Parathyroid adenoma (tissue), 2 donors: ENCODE measurements at regions not wholly inside any gene's neighbourhood (a gene's known extent, or its start where the extent isn't known, plus 50 kb on each side); places are given as distances from the start of the nearest gene placed in this dataset.

Source experiments
- H2AFZ ChIP-seq: fragments of 300-600 bp; sonication (generic); one replicate; pipeline ENCODE4 v1.7.0; 2017; ENCODE audit warnings: antibody characterized with exemption, mild to moderate bottlenecking
- H3K27ac ChIP-seq: fragments of 300-600 bp; sonication (generic); one replicate; pipeline ENCODE4 v1.7.0; 2017
- H3K27me3 ChIP-seq: fragments of 300-600 bp; sonication (generic); one replicate; pipeline ENCODE4 v1.7.0; 2017; ENCODE audit warnings: low read length; ENCODE audit not compliant: control insufficient read depth, insufficient read depth
- H3K36me3 ChIP-seq: fragments of 300-600 bp; sonication (generic); one replicate; pipeline ENCODE4 v1.7.0; 2017; ENCODE audit warnings: low read length; ENCODE audit not compliant: control insufficient read depth, insufficient read depth
- H3K4me1 ChIP-seq: fragments of 300-600 bp; sonication (generic); one replicate; pipeline ENCODE4 v1.7.0; 2017; ENCODE audit warnings: control low read depth
- H3K4me2 ChIP-seq: fragments of 300-600 bp; sonication (generic); one replicate; pipeline ENCODE4 v1.7.0; 2017; ENCODE audit warnings: low read length
- H3K4me3 ChIP-seq: fragments of 300-600 bp; sonication (generic); one replicate; pipeline ENCODE4 v1.7.0; 2017; ENCODE audit warnings: low read depth, low read length
- H3K79me2 ChIP-seq: fragments of 300-600 bp; sonication (generic); one replicate; pipeline ENCODE4 v1.7.0; 2017; ENCODE audit warnings: control low read depth
- H3K9ac ChIP-seq: fragments of 300-600 bp; sonication (generic); one replicate; pipeline ENCODE4 v1.7.0; 2017; ENCODE audit warnings: mild to moderate bottlenecking
- H3K9me3 ChIP-seq: fragments of 300-600 bp; sonication (generic); one replicate; pipeline ENCODE4 v1.7.0; 2017; ENCODE audit warnings: low read length; ENCODE audit not compliant: control insufficient read depth
- TF ChIP-seq, protein P1 (sequence below): fragments of 300-600 bp; sonication (generic); IDR thresholded peaks from one replicate; pipeline ENCODE4 v1.7.0; 2017; ENCODE audit warnings: antibody characterized with exemption, mild to moderate bottlenecking
- donor health status: primary hyperparathyroidism.

DNA sequence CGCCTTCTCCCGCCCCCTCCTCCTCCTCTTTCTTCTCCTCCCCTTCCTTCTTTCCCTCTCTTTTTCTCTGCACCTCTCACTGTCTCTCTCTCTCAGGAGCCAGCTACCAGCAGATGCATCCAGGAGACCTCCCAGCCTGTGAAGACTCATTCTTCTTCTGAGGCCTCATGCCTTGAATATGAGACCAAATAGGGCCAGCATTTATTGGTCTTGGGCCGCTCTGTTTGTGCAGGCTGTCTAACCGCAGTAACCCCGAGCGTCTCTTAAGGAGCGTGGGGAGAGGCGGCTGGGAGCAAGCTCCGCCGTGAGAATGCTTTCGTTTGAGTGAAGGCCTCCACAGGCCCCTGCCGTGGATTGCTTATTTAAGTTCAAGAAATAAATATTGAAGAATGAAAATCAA, 167.0 kb downstream of the NUFIP1 start:
- H3K79me2 ChIP-seq = no peaks in the 10 kb centered on the region
- H3K27me3 ChIP-seq = no peaks in the 10 kb centered on the region
- H2AFZ ChIP-seq = no peak overlapping the region
- H3K9ac ChIP-seq = no peak overlapping the region
- no peaks in the 10 kb centered on the region for H3K4me1 ChIP-seq
- H3K4me2 ChIP-seq = no peak overlapping the region
- H3K4me3 ChIP-seq = no peak overlapping the region
- H3K36me3 ChIP-seq = no peaks in the 10 kb centered on the region
- no peak overlapping the region for H3K27ac ChIP-seq
- TF ChIP-seq, protein P1, sequence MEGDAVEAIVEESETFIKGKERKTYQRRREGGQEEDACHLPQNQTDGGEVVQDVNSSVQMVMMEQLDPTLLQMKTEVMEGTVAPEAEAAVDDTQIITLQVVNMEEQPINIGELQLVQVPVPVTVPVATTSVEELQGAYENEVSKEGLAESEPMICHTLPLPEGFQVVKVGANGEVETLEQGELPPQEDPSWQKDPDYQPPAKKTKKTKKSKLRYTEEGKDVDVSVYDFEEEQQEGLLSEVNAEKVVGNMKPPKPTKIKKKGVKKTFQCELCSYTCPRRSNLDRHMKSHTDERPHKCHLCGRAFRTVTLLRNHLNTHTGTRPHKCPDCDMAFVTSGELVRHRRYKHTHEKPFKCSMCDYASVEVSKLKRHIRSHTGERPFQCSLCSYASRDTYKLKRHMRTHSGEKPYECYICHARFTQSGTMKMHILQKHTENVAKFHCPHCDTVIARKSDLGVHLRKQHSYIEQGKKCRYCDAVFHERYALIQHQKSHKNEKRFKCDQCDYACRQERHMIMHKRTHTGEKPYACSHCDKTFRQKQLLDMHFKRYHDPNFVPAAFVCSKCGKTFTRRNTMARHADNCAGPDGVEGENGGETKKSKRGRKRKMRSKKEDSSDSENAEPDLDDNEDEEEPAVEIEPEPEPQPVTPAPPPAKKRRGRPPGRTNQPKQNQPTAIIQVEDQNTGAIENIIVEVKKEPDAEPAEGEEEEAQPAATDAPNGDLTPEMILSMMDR = no peak
- H3K9me3 ChIP-seq = no peaks in the 10 kb centered on the region

DNA sequence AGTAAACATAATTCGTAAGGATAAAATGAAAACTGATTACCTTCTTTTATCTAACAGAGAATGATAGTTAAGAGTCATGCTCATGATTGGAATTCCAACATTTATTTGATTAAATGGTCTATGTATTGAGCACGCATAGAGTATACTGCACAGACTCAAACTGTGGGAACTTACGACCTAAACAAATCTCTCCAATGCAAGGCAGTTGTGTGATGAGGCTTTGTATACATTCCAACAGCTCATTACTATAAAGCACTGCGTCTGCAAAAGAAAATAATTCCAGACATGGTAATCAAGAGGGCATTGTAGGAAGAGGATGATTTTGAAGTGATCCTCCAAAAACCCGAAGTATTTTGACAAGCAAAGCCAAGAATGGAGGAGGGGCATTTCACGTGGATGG, 169.5 kb downstream of the NUFIP1 start:
- Histone ChIP-seq H3K9ac (no peak overlapping the region), H3K9me3 (no peaks in the 10 kb centered on the region), H3K79me2 (no peaks in the 10 kb centered on the region), H2AFZ (no peak overlapping the region), H3K27me3 (no peaks in the 10 kb centered on the region), H3K36me3 (no peaks in the 10 kb centered on the region), H3K4me2 (no peak overlapping the region), H3K4me1 (peaks cover 5% of the 10 kb centered on the region), H3K27ac (no peak overlapping the region), H3K4me3 (no peak overlapping the region)
- TF ChIP-seq, protein P1 = no peak

DNA sequence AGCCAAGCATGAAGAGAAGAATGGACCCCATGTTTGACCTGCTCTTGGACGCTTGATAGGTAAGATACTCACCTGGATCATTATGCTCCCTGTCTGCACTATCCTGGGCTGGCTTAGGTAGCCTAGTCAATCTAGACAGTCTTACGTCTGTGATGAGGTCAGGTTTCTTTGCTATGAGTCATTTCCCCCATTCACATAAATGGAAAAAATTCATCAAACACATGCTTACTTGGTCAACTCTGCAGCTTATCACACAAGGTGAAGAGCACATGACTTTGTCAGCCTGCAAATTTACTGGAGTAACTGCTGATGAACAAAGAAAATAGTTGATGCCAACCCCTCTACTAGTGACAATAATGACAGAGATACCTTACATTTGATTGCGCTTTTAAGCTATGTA, 170.0 kb downstream of the NUFIP1 start:
- no peaks in the 10 kb centered on the region for H3K27me3 ChIP-seq
- H3K27ac ChIP-seq = no peak overlapping the region
- H3K4me1 ChIP-seq = peaks cover 5% of the 10 kb centered on the region
- H3K79me2 ChIP-seq = no peaks in the 10 kb centered on the region
- no peak overlapping the region for H3K4me3 ChIP-seq
- no peaks in the 10 kb centered on the region for H3K36me3 ChIP-seq
- TF ChIP-seq, protein P1 = no peak
- no peak overlapping the region for H2AFZ ChIP-seq
- no peak overlapping the region for H3K4me2 ChIP-seq
- H3K9ac ChIP-seq = no peak overlapping the region
- H3K9me3 ChIP-seq = no peaks in the 10 kb centered on the region

DNA sequence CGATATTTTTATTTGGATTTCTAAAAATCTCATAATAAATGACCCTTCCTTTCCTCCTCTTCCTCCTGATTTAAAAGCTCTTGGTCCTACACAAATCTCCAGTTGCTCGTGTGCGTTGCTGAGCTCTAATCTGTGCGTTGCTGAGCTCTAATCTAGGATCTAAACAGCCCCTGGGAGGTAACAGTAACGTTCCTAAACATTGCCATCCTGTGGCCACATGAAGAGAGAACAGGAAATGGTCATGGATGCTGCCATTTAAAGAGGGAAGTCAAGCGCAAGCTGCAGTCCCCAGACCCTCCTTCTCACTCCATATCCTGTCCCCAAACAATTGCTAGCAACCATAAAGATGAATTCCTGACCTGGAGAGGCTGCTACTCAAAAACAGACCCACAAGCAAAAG, 170.8 kb downstream of the NUFIP1 start:
- Histone ChIP-seq H3K4me2 (no peak overlapping the region), H3K9me3 (no peaks in the 10 kb centered on the region), H3K79me2 (no peaks in the 10 kb centered on the region), H3K4me3 (no peak overlapping the region), H3K27ac (no peak overlapping the region), H3K9ac (no peak overlapping the region), H2AFZ (no peak overlapping the region), H3K27me3 (no peaks in the 10 kb centered on the region), H3K4me1 (peaks cover 5% of the 10 kb centered on the region), H3K36me3 (no peaks in the 10 kb centered on the region)
- TF ChIP-seq, protein P1 = no peak

DNA sequence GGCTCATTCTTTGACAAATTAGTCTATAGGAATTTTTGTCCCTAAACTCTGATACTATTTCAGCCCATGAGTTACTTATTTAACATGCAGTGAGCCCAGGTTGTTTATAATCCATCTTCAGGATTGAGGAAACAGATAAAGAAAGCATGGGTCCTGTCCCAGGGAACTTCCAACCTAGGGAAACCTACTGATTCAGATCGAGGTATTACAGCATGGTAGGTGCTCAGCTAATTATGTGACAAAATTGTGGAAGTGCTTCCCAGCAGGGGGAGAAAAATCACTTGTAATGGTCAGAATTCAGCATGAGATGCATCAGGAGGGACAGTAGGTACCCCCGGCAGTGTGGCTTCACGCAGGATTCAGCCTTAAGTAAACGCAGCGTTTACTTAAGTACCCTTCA, 171.3 kb downstream of the NUFIP1 start:
- peaks cover 5% of the 10 kb centered on the region for H3K4me1 ChIP-seq
- H3K4me2 ChIP-seq = no peak overlapping the region
- H3K27me3 ChIP-seq = no peaks in the 10 kb centered on the region
- H2AFZ ChIP-seq = no peak overlapping the region
- no peaks in the 10 kb centered on the region for H3K36me3 ChIP-seq
- no peak overlapping the region for H3K4me3 ChIP-seq
- TF ChIP-seq, protein P1 = no peak
- no peaks in the 10 kb centered on the region for H3K9me3 ChIP-seq
- H3K9ac ChIP-seq = no peak overlapping the region
- no peak overlapping the region for H3K27ac ChIP-seq
- H3K79me2 ChIP-seq = no peaks in the 10 kb centered on the region
